ENCODE measurements at regions not wholly inside any gene's neighbourhood (a gene's known extent, or its start where the extent isn't known, plus 50 kb on each side); places are given as distances from the start of the nearest gene placed in this dataset.

DNA sequence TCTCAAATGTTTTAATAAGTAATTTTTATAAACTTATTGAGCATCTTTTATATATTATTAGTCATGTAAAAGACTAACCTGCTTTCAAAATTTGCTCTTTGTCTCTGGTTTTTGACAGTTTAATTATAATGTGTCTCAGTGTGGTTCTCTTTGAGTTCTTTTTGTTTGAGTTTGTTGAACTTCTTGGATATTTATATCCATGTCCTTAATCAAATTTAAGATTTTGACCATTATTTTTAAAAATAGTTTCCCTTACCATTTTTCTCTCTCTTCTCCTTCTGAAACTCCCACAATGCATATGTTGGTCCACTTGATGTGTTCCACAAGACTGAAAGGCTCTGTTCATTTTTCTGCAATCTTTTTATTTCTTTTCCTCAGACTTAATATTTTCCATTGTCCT, 366.1 kb upstream of the GOLIM4 start:
- DNase-seq (ENCODE audit: low read depth in 2 of 2), result no peak

DNA sequence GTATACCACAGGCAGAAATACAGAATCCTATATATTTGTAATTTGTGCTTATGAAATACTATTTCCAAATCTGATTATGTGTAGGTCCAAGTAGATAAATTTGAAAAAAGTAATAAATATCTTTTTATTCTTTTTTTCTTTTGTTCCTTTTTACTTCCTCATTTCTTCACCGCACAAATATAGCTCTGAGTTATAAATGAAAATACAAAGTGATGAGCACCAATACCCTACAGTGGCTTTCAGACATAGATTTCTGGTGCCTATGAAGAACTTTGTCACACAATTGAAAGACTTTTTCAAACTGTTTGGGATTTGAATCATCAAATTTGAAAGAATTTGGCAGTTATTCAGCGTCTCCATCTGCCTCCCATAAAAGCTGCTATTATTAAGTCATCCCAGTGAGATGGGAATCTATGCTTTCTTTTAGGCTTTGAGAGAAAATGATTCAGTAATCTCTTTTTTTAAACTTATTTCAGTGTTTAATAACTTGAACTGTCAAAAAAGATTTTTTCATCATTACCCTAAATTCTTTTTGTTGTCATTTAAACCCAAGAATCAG, 363.6 kb upstream of the GOLIM4 start:
- no peak for DNase-seq (ENCODE audit: low read depth in 2 of 2)

DNA sequence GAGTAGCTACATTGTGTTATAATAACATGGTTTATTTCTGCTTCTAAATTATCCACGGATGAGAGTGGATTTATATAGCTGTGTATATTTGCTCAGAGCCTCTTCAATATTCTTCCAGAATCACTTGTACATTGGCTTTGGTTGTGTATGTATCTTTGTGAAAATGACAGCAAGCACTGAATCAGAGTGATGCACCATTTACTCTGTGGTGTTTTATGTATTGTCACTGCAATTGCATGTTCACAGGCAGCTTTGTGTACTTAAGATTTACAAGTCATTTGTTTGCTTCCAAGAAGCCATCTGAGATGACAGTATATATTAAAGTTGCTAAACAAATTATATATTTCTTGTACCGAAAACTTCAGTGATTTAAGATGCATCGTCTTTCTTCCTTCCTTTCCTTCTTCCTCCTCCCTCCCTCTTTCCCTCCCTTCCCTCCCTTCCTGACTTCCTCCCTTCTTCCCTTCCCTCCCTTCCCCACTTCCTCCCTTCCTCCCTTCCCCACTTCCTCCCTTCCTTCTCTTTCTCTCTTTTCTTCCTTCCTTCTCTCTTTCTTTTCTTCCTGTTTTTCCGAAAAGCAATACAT, 362.3 kb upstream of the GOLIM4 start:
- DNase-seq (ENCODE audit: low read depth in 2 of 2), result no peak

DNA sequence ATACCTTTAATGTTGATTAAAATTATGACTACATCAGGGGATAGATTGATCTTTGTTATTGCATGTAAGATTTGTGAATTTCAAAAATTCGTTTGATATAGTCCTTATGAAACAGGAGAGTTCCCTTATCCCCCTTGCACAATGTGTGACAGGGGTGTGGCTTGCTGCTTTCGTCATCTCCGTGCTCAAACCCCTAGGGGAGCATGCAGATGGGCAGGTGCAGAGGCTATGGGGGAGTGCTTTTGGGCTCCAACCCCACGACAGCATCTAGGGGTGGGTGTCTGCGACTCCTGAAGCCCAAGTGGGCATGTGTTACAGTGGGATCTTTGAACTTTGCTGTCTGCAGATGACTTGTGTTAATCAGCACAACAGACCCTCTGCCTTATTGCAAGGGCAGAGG, 360.1 kb upstream of the GOLIM4 start:
- DNase-seq (ENCODE audit: low read depth in 2 of 2), result no peak

DNA sequence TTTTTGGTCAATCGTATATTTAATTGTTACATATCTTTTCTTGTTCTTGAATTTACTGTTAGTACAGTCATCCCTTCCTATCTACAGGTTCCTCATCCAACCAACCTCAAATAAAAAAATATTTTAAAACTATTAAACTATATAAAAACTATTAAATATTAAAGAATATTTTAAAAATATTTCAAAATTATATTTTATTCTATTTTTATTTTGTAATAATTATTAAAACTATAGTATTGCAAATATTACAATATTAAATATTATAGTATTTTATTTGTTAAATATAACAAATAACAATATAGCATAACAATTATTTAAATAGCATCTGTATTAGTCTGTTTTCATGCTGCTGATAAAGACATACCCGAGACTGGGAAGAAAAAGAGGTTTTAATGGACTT, 357.9 kb upstream of the GOLIM4 start:
- no peak for DNase-seq (ENCODE audit: low read depth in 2 of 2)

DNA sequence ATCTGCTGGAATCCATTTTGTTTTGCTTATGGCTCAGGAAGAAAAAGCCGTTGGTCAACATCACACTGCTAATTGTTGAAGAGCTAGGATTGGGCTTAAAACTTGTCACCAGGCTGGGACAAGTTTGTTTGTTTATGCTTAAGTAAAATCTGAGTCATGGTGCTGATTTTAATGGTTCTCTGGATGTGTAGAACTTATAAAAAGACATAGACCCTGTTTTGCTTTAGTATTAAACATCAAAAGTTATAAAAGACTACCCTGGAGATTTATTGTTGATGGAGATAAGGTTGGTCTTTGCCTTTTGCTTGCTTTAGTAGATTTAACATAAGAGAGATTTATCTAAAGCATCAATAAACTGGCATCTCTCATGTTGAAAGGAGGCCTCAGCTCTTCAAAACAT, 348.2 kb upstream of the GOLIM4 start:
- no peak for DNase-seq (ENCODE audit: low read depth in 2 of 2)

DNA sequence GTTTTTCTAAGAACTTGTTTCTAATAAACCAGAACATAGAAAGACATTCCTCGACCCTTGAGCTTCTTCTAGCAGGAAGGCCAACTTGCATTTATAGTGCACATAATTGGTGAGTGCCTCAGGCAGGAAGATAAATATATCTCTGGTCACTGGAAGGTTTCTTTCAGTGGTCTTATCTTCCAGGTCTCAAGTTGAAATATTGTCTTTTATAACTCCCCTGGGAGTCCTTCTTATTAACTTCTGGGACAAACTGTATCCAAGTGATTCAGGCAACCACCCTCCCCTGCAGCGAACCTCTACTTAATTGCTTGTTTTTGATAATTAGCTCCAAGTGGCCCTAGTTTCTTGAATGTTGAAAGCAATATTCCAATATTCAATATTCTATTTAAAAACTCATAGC, 346.8 kb upstream of the GOLIM4 start:
- DNase-seq (ENCODE audit: low read depth in 2 of 2), result no peak

DNA sequence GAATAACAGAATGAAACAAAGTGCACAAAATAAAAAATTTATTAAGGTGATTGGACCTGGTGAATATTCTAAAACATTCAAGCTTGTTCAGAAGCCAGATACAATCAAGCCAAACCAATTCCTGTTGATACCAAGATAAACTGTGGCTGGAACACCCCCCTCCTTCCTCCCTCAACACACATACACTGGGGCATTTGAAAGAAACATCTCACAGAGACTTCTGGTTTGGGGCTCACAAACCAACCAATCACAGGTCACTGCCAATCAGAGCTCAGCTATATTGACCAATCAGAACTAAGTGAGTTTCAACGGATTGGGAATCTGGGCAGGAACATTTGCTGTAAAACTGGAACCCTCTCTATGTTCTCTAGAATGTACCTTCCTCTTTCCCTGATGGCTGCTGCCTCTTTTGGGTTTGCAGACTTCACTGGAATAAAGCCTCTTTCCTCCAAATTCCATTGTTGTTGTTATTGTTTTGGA, 340.6 kb upstream of the GOLIM4 start:
- no peak for DNase-seq (ENCODE audit: low read depth in 2 of 2)

DNA sequence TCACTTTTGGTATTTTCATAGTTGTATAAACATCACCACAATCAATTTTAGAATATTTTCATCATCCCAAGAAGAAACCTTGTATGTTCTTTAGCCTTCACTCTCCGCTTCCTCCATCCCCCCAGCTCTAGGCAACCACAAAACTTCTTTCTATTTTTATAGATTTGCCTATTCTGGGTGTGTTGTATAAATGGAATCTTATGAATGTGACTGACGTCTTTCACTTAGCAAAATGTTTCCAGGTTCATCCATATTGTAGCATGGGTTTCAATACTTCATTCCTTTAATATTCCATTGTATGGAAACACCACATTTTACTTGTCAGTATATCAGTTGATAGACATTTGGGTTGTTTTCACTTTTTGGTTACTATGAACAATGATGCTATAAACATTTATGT, 335.8 kb upstream of the GOLIM4 start:
- no peak for DNase-seq (ENCODE audit: low read depth in 2 of 2)

DNA sequence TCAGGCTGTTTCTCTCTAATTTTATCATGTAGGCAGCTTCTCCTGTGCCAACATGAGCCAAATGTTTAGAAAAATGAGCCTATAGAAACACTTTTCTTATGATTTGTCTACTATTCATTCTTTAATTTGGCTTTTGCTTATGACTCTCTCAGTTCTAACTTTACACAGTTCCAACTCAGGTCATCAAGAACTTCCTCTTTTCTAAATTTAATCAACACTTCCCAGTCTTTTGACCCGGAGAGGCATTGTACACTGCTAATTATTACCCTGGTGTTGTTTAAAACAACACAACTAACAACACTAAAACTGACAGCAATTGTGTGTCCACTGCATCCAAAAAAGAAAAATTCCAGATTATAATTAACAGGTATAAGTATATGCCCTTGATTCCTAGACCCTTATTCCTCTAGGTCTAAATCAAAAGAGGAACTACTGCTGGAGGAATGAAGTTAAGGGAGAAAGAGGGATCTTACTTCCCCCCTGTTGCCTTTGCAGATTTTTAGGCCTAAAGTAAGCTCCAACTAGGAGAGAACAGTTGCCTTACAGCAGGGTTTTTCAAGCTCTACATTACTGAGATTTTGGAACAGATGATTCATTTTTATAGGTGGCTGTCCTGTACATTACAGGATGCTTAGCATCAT, 332.2 kb upstream of the GOLIM4 start:
- DNase-seq (ENCODE audit: low read depth in 2 of 2), result no peak

DNA sequence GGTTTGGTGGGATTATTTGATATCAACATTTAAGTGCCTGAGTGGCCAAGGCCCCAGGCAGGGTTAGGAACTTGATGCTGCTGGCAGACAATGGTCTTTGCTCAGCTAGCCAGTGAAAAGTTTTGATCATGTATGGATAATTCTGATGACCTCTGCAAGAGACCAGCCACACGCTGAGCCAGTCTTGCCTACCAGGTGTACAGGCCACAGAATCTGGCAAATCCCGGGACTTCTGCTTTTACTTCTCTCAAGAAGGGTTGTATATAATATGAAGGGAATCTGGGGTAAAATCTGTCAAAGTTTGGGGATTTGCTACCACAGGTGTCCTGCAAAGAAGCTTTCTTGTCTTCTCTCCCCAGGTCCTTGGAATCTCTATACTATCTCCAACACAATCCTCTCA, 331.4 kb upstream of the GOLIM4 start:
- DNase-seq (ENCODE audit: low read depth in 2 of 2), result no peak

DNA sequence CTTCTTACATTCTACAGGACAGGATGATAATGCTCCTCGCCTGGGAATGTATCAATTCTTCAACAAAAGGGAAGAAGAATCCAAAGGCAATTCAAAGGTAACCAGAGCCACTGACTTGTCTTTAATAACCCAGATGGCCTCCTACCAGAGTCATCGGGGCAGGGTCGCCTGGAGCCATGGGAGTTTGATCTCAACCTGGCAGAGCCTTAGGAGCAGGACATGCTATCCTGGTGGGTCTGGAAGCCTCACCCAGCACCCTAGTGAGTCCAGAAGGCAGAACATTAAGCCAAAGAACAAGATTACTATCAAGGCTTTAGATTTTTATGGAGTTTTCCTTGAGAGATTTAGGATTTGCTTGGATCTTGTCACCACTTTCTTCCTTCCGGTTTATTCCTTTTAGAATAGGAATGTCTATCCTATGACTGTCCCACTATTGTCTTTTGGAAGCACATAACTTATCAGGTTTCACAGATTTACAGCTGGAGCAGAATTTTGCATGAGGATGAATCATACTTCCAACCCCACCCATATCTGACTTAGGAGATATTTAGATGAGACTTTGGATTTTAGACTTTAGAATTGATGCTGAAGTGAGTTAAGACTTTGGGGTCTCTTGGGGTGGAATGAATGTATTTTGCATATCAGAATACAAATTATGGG, 330.3 kb upstream of the GOLIM4 start:
- DNase-seq (ENCODE audit: low read depth in 2 of 2), result no peak

DNA sequence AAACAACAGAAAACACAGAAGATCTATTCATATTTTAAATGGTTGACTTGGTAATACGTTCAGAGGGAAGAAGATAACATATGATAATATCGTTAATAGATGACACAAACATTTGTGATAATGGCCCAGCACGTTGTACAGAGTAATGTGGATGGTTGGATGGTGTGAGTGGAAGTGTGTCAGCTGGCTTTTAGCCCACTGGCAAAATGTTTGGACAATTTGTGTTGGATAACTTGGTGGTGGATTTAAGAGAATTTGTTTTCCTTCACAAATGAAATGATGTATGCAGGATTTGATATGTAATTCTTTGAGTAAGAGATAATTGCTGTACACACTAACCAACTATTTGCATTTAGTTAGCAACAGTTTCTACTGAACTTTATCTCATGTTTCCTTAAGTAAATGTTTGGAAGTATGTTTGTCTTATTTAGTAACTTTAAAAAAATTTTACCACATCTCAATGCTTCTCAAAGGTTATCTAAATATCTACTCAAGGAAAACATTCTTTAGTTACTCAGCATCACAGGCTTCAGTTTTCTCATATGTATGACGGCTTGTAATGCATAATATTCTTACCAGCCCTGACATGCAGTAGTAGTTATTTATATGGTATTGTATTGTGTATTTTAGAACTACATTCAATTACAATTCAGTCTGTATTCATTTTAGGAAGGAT, 328.5 kb upstream of the GOLIM4 start:
- DNase-seq (ENCODE audit: low read depth in 2 of 2), result no peak

DNA sequence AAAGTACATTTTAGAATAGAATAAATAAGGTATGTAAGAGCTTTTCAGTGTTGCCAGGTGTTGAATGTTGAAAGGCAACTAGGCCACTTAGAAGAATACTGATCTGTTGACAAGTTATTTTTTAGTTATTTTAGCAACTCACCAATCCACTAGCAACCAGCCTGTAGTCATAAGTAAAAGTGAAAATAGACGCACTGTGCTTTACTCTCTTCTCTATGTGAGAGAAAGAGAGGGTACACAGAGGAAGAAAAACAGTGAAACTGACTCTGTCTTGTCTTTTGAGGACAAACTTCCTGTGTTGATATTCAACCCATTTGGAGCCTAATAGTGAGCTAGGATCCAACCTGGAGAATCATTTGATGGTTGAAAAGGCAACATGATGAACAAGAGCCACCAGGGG, 327.1 kb upstream of the GOLIM4 start:
- no peak for DNase-seq (ENCODE audit: low read depth in 2 of 2)

DNA sequence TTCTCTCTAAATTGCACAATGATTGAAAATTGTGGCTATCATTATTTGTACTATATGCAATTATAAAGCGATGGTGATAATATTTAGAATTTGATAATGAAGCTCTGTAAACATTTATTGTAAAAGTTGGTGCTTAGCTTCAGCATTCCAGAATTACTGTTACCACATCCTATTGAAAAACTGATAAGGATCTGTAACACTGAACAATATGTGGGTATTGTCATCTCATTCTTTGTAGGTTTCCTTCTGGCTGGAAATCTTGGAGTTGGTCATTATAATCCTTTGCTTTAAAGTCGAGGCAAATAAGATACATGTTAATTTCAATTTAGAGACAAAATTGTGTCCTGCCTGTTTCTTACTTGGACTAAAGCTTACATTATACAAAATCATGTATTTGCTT, 323.4 kb upstream of the GOLIM4 start:
- DNase-seq (ENCODE audit: low read depth in 2 of 2), result no peak

DNA sequence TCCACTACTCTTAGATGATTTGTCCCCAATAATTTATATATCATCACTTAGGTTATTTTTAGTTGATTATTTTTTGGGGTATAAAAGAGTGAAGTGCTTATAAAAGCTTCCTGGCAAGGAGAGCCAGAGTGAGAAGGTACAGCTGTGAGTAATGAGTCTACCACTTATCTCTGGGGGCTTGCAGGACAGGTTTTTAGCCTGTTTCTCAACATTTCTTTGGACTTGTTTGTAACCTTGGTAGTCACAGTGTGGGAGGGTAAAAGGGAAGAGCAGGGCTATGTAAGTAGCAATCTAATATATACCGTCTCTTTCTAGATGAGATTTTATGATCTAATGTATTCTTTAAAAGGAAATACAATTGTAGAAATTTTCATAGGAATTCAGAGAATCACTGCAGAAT, 321.3 kb upstream of the GOLIM4 start:
- no peak for DNase-seq (ENCODE audit: low read depth in 2 of 2)

DNA sequence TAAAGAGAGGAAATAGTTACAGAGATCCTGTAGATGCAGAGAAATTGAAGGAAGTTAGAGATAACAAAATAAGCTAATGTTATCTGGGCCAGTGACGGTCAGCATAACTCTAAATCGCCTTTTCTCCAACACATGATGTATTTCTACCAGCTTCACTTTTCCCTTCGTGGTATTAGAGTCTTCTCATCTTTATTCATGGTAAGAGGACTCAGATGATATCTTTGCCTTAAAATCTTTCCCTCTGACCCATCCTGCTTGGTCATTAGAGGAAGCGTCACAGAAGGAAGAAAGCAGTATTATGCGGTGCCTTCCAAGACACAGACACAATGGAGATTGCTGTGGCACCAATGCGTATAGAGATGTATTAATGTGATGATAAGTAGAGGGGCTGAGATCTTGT, 320.7 kb upstream of the GOLIM4 start:
- DNase-seq (ENCODE audit: low read depth in 2 of 2), result no peak

DNA sequence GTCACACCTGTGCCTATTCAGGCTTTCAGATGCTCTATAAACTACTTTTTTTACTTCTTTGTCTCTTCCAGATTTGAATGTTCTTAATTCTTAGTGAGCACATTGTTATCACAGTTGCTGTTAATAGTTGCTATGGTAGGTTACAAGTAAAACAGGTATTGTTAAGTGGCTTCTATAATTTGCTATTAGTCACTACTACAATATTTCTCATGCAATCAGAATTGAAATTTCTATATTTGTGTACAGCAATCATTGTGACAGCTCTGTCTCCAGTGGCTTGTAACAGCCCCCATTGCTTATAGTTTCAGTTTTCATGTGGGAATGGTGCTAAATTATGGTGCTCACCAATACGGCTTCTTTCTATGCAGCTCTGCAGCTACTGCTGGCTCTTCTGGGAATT, 318.4 kb upstream of the GOLIM4 start:
- no peak for DNase-seq (ENCODE audit: low read depth in 2 of 2)

DNA sequence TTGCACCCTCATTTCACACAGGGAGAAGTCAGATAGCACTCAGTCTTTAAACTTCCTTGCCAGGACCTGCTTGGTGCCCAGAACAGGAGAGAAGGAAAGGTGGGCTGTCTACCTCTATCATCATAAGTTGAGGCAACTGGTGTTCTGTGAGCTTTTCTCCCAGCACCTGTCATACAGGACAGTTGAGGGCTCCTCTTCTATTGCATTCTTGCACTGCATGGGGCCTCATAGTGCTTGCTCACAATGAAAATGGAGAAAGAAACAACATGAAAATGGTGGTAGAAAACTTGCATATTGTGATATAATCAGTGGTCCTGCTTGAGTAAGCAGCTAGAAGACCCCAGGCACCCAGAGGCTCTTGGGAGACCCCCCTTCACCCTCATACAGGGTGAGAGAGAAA, 311.7 kb upstream of the GOLIM4 start:
- DNase-seq (ENCODE audit: low read depth in 2 of 2), result no peak

DNA sequence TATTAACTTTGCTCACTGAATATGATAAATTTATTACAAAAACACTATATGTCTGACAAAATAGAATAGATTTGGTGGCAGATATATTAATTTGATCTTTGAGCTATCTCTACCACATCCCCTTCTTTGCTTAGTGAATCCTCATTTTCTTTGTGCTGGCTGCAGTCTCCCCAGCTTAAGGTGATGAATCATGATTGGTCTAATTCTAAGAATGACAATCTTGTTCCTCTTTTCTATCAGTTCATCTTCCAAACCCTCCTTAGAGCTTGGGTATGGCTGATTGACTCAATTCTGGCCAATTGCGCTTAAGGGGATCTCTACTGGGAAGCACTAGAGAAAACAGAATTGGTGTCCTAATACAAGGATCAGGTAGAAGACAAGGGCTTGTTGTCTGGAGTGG, 309.6 kb upstream of the GOLIM4 start:
- DNase-seq (ENCODE audit: low read depth in 2 of 2), result no peak

DNA sequence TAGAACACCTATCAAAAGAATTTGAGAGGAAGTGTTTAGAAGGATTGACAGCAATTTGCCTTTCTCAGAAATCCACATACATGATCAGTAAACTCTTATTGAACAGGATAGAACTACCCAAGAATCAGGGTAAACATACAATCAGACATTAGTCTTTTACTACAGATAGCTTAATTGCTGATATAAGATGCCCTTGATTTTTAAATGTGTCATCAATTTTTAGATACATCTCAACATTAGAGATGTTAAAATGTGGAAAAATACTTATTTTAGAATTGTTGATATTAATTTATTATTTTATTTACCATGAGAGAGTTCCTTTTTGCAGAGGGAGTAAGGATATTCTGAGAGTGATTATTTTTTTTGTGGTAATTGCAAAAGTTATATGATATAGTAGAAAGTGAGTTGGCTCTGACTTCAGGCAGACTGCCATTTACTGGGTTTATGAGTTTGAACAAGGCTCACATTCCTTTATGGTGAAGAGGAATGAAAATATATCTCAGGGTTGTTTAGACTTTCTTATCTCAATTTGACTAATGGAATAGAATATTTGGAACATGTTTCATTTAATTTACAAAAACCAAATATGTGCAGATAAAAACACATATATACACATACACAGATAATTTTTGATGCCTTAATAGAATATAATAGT, 302.8 kb upstream of the GOLIM4 start:
- no peak for DNase-seq (ENCODE audit: low read depth in 2 of 2)

DNA sequence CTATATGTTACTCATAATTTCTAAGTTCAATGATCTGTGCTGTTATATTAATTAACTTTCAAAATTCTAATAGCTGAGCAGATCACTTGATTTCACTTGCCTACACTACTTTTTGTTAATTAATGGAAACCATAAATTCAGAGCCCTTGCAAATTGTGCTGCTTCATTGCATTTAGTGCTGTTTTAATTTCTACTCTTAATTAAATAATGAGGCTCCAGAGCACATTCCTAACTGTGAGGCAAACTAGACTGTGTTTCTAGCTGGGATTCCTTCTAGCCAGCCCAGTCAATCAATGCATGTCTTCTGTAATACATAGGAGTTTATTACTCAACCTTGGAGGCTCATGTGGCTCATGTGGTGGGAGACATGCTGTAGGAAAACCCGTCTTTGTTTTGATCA, 301.1 kb upstream of the GOLIM4 start:
- no peak for DNase-seq (ENCODE audit: low read depth in 2 of 2)

All from activated CD4-positive, alpha-beta T cell treated with anti-CD3 and anti-CD28 coated beads for 24 hours (primary cell).